AG04450 (cell line): ENCODE measurements at regions not wholly inside any gene's neighbourhood (a gene's known extent, or its start where the extent isn't known, plus 50 kb on each side); places are given as distances from the start of the nearest gene placed in this dataset.

ENCODE experiments used
- CTCF ChIA-PET: fragments of 300-600, 350-600 bp; formaldehyde crosslinking; extraction: SDS; loops from one replicate; lab custom pipeline; 2022; ENCODE audit warnings: antibody characterized with exemption, inconsistent platforms; lab: Charles Lee
- POLR2A ChIA-PET: fragments of 350-600 bp; formaldehyde crosslinking; extraction: SDS; loops from one replicate; lab custom pipeline; 2021; ENCODE audit warnings: antibody characterized with exemption, inconsistent platforms; lab: Yijun Ruan, JAX
- DNase-seq: peaks from one replicate; pipeline ENCODE4 v3.0.0-alpha.2; 2011; ENCODE audit warnings: low read depth, low spot score
- H3K27ac ChIP-seq: one replicate; pipeline ENCODE4 v1.5.1; 2012; ENCODE audit warnings: low read depth, low read length, control low read depth
- H3K27me3 ChIP-seq: one replicate; pipeline ENCODE4 v1.6.0; 2012; ENCODE audit warnings: low read length; ENCODE audit not compliant: control insufficient read depth, insufficient read depth
- H3K4me3 ChIP-seq: 2 replicates; pipeline ENCODE4 v1.5.1; 2011; ENCODE audit warnings: mild to moderate bottlenecking, low read depth, low read length, control low read depth
- H3K9me3 ChIP-seq: 2 replicates; pipeline ENCODE4 v1.5.1; 2012; ENCODE audit warnings: low read length; ENCODE audit not compliant: control insufficient read depth, insufficient read depth
- TF ChIP-seq, protein P1 (sequence below): IDR thresholded peaks from 2 replicates; pipeline ENCODE4 v1.5.1; 2011; ENCODE audit warnings: low read depth, low read length, control low read depth, inconsistent platforms

DNA sequence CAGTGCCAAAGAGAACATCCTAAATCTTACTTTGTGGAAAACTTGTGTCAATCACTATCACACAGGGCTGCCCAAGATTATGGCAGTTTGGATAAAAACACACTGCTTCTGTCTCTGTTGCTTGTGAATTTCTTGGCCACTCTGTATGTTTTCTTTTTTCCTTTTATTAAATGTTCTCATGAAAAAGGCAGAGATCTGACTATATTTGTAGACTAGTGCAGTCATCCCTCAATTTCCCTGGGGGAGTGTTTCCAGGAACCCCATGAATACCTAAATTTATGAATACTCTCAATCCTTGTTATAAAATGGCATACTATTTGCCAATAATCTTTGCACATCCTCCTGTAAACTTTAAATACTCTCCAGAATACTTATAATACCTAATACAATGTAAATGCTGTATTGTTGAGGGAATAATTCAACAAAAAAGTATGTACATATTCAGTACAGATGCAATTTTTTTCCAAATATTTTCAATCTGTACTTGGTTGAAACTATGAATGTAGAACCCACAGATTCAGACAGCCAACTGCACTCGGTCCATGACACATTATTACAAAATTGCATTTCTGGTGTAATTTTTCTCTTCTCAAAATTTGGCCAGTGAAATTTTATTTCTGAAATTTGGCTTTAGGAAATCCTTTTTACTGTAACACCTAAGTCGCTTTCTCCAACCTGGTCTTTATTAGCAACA is 391.9 kb upstream of the PRR16 start:
- ChIA-PET CTCF (interaction anchor here (1.0 kb wide), 1 partner anchor 17 kb away, joined by 4 read pairs; no protein-coding TSS in a partner anchor), POLR2A (no interaction called here)
- H3K27me3 ChIP-seq: no peaks in the 10 kb centered on the region
- no peak overlapping the region for H3K27ac ChIP-seq
- no peaks in the 10 kb centered on the region for H3K9me3 ChIP-seq
- no peak for DNase-seq
- no peak overlapping the region for H3K4me3 ChIP-seq
- TF ChIP-seq, protein P1, sequence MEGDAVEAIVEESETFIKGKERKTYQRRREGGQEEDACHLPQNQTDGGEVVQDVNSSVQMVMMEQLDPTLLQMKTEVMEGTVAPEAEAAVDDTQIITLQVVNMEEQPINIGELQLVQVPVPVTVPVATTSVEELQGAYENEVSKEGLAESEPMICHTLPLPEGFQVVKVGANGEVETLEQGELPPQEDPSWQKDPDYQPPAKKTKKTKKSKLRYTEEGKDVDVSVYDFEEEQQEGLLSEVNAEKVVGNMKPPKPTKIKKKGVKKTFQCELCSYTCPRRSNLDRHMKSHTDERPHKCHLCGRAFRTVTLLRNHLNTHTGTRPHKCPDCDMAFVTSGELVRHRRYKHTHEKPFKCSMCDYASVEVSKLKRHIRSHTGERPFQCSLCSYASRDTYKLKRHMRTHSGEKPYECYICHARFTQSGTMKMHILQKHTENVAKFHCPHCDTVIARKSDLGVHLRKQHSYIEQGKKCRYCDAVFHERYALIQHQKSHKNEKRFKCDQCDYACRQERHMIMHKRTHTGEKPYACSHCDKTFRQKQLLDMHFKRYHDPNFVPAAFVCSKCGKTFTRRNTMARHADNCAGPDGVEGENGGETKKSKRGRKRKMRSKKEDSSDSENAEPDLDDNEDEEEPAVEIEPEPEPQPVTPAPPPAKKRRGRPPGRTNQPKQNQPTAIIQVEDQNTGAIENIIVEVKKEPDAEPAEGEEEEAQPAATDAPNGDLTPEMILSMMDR: no peak

DNA sequence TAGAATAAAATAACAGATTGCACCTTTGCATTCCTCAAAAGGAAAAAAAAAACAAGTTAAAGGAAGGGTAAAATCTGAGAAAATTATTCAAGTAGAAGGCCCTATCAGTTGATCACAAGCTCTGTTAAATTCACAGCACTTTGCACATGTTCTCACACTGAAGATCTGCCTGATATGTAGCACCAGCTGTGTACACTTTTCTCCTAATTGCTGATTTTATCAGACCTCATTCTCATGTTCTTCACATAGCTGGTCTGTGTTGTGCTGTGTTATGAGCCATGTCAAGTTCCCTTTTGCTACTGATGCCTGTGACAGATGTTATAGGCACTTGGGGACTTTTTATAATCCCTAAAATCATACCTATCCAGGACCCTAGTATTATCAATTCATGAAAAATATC is 390.4 kb upstream of the PRR16 start:
- ChIA-PET CTCF (interaction anchor here (1.3 kb wide), 1 partner anchor 18 kb away, joined by 4 read pairs; no protein-coding TSS in a partner anchor), POLR2A (no interaction called here)
- no peaks in the 10 kb centered on the region for H3K27me3 ChIP-seq
- no peak overlapping the region for H3K27ac ChIP-seq
- no peak for DNase-seq
- H3K4me3 ChIP-seq: no peak overlapping the region
- no peaks in the 10 kb centered on the region for H3K9me3 ChIP-seq
- TF ChIP-seq, protein P1: no peak

DNA sequence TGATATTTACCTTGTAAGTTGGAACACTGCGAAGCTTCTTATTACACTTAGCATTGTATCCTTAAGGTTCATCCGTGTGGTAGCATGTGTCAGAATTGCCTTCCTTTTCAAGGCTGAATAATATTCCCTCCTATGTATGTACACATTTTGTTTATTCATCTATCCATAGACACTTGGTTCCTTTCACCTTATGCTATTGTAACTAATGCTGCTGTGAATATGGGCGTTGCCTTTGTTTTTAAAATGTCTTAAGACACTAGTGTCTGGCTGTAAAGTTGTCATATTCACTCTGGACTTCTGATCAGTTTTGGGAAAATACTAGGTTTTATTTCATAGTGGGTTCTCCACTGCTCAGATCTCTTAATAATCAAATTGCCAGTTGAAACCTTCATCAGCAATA is 383.3 kb upstream of the PRR16 start:
- Histone ChIP-seq H3K9me3 (no peaks in the 10 kb centered on the region), H3K27me3 (no peaks in the 10 kb centered on the region), H3K4me3 (no peak overlapping the region), H3K27ac (no peak overlapping the region)
- POLR2A ChIA-PET: no interaction called here
- TF ChIP-seq, protein P1: no peak
- CTCF ChIA-PET: no interaction called here
- DNase-seq: no peak

DNA sequence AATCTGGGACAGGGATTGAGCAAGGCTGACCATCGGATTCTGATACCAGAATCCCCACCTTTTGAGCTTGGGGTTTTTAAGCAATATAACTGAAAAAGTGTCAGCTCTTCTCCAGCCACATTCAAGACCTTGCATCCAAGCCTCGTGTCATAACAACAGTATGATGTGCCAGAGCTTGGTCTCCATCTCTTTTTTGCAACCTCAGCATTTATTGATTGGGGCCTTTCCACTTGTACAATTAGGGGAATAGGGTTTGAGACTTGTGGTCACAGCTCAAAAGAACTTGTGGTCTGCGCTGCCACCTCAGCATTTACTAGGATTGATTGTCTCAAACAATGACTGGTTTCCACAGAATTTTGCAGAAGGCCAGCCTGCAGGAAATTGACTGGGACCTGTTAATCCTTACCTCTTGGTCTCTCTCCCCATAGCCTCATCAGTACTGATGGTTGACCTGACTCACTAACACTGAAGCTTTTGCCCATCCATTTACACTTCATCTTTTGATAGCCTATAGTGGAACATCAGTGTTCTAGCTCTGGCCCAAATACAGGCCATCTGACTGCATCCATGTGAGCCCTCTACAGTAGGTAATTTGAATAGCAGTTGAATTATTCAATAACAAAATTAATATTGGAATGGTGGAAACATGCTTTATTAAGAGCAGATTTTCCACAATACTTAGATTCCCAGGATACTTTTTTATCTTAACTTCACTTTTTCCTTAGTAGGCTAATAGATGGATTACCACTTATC is 381.6 kb upstream of the PRR16 start:
- DNase-seq: no peak
- POLR2A ChIA-PET: no interaction called here
- no peaks in the 10 kb centered on the region for H3K9me3 ChIP-seq
- TF ChIP-seq, protein P1: peak; percentile 25; the same call in 1 of the 2 replicates
- no peaks in the 10 kb centered on the region for H3K27me3 ChIP-seq
- CTCF ChIA-PET: no interaction called here
- no peak overlapping the region for H3K4me3 ChIP-seq
- no peak overlapping the region for H3K27ac ChIP-seq
